DMS 273 (cell line): ENCODE measurements at regions not wholly inside any gene's neighbourhood (a gene's known extent, or its start where the extent isn't known, plus 50 kb on each side); places are given as distances from the start of the nearest gene placed in this dataset.

Source experiments
- DNase-seq: peaks from one replicate; lab custom pipeline; 2025; ENCODE audit not compliant: unreplicated experiment; lab: John Stamatoyannopoulos, UW

DNA sequence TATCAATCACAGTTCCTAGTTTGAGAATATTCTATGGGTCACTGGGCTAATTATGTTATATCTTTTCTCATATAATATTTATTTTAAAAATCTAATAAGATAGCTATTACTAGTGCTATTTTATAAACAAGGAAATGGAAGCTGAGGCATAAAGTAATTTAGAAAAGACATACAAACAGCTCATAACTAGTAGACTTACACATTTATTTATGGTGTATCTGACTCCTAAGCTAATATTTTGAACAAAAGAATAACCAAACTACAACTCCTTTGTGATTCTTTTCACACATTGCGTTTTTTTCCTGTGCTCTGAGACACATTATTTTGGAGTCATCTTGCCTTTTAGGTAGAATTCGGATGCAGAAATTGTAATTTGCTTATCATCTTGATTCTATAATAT lies 742.0 kb upstream of the LRRTM4 start:
- no peak for DNase-seq

DNA sequence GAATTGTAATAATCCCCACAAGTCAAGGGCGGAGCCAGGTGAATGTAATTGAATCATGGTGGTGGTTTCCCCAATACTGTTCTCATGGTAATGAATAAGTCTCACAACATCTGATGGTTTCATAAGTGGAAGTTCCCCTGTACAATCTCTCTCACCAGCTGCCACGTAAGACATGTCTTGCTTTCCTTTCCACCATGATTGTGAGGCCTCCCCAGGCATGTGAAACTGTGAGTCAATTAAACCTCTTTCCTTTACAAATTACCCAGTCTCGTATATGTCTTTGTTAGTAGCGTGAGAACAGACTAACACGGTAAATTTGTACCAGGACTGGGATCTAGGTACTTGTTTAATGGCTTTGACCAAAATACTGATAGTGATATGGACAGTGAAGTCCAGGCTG lies 744.3 kb upstream of the REG3G start:
- DNase-seq = no peak

DNA sequence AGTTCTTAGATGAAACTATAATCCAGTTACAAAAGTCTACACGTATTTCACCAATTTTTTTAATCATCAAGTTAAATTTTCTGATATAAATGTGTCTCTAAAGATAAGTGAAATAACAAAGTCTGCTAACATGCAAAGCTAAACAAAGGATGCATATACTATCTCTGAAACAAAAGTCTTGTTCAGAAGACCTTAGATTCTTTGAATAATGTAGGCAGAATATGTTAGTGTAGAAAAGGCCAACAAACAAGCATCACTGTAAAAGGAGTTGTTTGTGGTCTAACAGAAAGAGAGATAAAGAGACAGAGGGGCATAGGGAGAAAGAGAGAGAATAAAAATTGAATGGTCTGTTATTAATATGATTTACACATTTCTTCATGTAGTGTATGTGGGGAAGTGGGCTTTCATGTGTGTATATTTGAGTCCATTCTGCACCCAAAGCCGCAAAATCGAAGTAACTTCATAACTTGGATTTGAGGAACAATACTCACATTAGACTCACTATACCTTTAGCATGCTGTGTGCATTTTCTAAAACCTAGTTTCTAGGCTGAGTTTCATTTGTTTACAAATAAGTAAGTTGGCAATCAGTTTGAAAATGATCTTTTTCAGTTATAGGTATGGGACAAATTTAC lies 734.8 kb upstream of the REG3G start:
- no peak for DNase-seq

DNA sequence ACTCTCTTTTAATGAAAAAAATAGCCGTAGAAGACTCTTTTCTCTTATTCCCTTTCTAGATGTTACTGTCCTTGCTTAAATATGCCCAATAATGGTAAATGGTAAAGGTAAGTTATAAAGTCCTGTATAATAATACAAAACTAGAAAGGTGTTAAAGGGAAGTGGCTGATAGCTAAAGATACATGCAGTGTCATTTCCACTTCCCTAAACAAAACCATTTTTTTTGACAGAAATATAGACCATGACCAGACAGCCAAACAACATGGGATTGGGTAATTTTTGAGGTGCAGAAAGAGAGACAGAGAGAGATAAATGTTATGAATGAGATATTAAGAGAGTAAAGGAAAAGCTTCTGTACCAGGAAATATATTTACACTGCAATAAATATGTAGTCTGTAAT lies 731.7 kb upstream of the REG3G start:
- DNase-seq = no peak

DNA sequence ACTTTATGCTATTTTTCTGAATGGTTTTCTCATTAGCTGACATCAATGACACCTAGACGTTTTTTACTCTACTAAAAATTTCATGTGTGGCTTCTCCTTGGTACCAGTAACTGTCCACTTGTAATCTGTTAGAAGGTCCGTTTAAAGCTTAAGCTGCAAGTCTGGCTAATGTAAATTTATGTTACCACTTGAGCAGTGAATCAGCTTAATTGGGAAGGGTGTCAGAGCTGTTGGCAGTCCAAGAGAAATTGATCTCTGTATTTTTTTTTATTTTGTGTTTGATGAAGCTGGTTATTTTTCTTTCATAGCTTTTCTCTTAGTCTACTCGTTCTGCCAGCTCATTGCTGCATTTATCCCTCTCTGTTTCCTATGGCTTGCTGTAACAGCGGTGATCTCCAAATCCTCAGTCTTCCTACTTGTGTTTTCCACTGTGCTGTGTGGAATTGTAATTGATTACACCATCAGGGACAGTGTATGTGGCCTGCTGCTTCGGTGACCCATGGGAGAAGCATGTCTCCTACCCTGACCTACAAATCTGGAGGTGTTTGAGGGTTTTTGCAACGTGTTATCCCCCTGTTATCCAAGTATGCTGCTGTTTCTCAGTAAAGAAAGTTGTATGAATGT lies 724.2 kb upstream of the REG3G start:
- DNase-seq = no peak

DNA sequence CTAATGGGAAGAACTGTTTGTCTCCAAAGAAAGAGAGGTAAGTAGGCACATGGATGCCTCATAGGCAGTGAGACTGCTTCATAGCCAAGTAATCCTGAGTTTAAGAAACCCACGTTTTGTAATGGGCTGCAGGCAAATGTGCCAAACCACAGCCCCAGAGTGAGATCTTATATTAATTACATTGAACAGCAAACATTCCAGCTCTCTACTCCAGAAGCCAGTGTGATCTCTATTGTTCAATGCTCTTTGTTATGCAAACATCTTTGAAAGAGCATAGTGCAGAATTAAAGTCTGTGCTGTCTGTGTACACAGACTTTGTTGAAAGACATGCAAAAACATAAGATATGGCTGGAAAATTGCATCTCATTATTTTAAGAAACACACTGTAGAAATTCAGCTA lies 720.8 kb upstream of the REG3G start:
- no peak for DNase-seq

DNA sequence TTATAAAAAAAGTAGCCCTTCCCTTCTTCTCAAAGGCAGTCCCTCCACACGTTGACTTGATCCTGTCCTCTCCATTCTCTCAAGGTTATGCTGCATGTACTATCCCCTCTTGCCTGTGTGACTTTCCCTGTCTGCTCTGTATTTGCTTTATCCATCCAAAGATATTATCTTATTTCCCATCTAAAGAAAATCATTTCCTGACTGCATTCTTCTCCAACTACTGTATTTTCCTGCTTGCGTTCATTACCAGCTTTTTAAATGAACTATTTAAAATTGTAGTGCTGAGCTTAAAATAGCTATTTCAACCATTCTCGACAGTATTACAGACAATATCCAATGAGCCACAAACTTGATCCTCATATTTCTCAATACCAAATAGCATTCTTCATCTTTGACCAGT lies 716.0 kb upstream of the REG3G start:
- no peak for DNase-seq

DNA sequence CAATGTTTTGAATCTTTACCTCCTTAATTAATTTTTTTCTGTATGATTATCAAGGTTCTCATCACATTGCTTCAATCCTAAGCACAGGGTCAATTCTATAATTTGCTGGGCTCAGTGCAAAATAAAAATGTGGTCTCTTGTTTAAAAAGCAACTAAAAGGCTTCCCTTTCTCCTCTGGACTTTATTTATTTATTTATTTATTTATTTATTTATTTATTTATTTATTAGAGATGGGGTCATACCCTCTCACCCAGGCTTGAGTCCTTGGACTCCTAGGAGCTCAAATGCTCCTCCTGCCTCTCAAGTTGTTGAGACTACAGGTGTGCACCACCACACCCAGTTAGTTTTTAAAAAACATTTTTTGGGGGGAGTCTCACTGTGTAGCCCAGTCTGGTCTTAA lies 710.1 kb upstream of the REG3G start:
- DNase-seq = no peak

DNA sequence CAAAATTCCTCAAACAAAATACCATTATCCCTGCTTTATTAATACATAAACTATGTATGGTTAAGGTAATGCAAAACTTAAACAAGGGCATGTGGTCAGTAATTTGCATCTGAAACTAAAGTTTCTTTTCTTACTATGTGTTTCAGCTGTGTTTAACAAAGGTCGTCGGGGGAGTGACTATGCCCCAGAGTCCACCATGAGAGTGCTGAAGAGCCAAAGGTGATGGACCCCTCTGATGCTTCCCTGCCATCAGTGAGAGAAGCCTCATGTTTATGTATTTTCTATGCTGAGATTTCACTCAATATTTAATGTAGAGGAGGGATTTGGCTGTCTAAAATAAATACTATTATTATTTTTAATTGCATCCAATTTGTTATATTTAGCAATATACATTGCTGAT lies 707.2 kb upstream of the REG3G start:
- no peak for DNase-seq

DNA sequence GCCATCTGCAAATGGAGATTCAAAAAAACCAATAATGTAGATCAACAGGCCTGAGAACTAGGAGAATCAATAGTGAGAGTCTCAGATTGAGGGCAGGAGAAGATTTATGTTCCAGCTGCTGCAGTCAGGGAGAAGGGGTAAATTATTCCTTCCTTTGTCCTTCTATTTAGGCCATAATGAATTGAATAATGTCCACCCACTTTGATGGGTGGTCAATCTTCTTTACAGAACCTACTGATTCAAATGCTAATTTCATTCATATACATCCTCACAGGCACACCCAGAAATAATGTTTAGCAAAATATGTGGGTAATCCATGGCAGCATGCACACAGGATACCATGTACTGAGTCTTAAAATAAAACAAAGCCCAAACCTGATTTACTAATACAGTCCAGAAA lies 695.3 kb upstream of the REG3G start:
- no peak for DNase-seq

DNA sequence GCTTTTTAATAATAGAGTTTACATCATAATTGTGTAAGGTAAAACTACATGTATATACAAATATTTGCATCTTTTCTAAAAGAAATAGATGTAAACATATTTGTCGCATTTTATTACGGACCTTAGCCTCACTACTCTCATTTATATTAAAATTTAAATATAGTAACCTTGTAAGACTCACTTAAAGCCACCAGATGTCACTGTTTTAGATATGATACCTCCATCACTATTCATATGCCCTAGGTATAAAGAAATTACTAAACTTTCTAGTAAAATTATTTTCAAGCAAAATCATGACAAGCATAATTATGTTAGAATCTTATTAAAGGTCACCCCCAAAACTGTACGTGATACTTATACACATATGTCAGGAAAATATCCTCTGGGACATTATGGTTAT lies 674.3 kb upstream of the REG3G start:
- DNase-seq = peak; percentile 23

DNA sequence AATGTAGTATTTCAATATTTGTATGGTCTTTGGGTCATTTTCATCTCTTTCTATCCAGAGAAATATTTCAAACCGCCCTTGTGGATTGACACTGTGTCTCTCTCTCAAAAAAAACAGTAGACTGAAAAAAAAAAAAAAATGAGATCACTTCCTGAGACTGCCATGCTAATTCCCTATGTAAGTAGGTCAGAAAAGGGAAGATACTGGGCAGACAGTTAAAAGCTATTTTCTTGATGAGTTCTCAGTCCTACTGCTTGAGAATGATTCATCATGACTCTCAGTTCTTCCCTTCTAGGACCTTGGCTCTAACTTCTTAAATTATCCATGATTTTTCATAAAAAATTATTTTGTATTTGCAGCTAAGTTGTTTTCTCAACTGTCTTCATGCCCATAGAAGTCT lies 672.3 kb upstream of the REG3G start:
- no peak for DNase-seq

DNA sequence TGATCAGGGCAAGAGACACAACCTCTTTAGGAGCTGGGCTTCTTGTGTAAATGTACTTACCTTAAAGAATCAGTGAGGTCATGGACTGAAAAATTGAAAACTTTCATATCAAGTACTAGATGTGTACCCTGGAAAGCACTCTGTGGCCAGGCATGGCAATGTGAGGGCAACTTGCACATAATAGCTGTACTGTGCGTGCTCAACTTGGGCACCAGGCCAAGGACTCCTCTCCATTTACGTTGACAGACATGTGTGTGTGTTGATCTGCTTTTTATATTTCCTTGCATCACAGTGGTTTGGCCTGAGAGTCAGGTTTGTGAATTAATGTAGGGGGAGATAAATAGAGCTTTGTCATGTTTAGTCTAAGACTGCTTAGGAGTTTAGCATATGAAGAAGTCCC lies 669.5 kb upstream of the REG3G start:
- no peak for DNase-seq

DNA sequence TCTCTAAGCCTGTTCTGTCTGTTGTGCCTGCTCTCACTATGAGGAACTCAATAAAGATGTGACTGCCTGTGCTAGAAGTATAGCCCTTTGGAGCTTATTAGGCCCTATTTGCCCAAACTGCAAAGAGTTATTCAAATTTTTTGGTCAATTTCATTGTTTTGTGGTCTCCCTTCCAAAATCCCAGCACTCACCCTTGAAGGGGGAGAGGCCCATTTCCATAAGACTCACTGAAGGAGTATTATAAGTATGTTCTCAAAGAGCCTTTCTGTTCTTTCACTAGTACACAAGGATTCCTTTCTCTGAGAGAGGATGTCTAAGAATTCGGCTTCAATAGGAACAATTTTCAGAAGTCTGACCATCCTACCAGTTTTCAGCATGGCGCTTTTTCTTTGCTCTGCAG lies 641.9 kb upstream of the REG3G start:
- DNase-seq = no peak

DNA sequence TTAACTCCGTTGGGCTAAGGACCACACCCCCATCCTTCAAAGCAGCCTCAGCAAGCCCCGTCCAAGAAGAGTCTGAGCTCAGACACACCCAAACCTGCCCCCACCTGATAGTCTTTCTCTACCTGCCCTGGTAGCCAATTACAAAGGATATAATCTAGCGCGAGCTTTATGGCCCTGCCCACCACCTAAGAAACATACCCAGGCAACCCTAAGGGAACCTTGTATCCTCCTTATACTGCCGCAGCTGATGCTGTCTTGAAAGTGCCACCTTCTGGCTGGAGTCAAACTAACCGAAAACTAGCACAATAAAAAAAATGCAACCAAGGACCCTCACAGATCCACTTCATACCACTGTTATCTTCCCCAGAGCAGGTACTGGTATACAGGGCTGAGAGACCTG lies 628.3 kb upstream of the REG3G start:
- DNase-seq = no peak

DNA sequence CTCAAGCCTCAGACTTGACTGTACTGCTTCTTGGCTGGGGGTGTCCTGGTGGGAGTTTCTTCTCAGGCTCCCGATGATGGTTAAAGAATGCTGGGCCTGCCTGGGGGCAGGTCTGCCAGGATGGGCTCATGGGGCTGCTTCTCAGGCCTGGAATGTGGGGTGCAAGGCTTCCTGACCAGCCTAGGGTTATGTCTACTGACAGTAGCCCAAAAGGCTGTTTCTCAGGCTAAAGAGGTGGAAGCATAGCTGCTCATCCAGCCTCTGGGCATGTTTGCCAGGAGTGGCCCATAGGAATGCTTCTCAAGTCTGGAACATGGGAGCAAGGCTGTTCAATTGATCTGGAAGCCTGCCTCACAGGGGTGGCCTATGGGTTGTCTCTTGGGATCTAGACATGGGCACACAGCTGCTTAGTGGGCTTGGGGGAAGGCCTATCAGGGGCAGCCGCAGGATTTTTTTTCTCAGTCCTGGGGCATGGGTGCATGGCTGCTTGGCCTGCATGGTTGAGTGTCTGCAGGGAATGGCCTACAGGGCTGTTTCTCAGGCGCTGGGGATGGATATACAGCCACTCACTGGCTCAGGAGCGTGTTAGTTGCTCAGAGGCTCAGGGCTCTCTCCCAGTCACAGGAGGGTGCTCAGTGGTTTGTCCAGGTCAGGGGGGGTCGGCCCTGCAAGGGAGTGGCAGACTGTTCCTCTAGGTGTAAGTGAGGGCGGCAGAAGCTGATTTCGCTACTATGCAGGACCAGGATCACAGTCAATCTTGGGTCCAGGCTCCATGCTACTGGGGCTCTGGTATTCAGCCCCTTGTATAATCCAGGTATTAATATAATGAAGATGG lies 617.3 kb upstream of the REG3G start:
- no peak for DNase-seq

DNA sequence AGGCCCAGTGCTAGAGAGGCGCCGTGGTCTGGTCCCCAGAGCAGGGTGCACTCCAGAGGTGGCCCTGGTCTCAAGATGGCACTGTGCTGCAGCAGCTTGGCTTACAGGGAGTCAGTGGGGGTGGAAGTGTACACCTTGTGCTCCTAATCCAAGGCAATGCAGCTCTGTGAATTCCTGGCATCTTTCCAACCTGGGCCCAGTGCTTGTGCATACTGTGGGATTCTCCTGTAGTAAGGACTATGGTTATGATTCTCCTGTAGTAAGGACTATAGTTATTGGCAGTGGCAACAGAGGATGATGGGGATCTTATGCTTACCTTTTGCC lies 616.7 kb upstream of the REG3G start:
- no peak for DNase-seq

DNA sequence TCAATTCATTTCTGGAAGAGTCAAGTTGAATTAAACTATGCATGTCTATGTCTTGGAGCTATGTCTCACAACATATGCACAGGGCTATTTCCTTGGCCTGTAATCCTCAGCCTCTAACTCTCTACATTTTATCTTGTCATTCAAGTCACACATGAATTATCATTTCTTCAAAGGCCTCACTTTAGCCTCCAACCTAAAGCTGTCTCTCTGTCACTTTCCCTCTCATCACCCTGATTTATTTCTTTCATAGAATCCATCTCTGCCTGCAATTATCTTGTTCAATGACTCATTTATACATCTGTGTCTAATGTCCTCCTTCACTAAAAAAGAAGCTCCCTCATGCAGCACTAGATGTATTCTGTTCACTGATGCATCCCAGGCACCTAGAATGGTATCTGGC lies 614.2 kb upstream of the REG3G start:
- DNase-seq = no peak

DNA sequence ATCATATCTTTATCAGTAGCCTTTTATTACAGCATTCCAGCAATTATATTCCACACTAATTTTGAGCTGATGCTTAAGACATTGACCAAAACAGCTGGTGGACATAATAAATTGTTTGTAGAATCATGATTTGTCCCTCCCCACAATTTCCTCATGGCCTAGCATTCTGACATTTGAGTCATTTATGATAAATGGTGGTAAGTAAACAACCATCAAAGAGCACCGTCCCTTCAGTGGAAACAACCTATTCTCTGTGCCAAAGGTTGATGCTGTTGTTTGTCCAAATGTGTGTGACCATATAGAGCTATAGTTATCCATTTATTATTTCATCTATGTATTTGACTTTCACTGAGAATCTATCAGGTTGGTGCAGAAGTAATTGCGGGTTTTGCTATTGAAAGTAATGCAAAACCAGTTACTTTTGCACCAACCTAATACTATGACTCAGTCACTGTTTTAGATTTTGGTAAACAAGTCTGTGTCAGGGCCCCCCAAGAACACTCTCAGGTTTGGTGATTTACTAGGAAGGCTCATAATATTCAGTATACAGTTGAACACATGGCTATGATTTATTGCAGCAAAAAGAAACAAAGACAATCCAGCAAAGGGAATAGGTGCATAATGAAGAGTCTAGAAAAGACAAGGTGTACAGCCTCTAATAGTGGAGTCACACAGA lies 608.7 kb upstream of the REG3G start:
- DNase-seq = no peak

DNA sequence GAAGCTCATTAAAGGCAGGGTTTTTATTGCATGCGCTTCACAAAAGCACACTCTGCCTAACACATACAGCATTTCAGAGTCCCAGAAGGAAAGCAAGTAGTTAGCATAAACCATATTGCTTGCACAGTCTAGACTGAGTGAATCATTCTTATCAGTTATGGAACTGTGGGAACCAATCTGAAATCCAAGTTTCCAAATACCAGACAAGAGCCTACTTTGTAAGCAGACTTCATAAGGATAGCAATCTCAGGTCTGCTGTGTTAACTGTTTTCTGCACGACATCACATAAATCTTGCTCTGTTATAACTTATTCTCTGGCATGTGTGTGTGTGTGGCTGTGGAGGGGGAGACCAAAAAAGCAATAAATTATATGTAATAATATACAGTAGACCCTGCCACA lies 608.1 kb upstream of the REG3G start:
- no peak for DNase-seq

DNA sequence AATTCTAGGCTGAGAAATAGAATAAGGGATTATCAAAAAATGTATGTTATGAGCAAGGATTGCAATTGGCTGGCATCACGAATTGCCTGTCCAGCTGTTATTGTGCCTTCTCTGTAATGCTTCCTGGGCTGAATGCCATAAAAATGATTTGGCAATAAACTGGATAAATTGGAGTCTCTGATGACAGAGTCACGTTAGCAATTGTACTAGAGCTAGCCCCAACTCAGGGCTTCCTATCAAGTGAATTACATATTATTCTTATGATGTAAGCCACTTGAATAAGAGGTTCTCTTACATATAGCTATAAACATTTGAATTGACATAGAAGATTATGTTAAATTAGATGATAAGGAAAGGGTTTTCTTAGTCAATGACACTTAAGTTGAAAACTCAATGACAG lies 607.5 kb upstream of the REG3G start:
- DNase-seq = no peak

DNA sequence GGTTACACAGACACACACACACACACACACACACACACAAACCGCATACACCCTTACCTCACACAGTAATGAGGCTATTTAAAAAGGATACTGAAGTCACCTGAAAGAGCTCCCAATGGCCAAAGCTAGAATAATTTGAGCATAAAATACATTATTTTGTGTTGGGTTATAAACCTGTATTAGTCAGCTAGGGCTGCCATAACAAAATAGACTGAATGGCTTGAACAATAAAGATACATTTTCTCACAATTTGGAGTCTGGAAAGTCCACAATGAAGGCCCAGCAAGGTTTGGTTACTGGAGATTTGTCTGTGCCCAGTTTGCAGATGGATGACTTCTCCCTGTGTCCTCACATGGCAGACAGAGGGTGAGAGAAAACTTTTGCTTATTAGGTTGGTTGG lies 605.4 kb upstream of the REG3G start:
- DNase-seq = no peak
